ENCODE measurements at regions not wholly inside any gene's neighbourhood (a gene's known extent, or its start where the extent isn't known, plus 50 kb on each side); places are given as distances from the start of the nearest gene placed in this dataset.

DNA sequence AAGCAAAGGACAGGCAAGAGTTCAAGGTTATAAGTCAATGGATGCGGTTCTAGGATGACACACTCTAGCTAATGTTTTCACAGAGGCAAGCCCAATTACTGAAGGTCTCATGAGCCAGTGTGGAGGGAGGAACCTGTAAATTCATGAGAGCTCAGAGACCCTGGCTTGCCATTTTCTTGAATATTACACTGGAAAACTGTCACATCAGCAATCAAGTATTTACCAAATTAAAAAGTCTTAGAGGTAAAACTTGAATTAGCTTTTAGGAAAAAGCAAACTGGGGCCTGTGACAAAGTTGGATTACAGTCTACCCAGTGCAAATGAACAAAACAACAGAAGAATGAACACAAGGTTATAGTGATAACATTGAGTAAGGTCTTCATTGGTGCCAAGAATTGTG, 636.9 kb upstream of the TLE4 start:
- in situ Hi-C loops (cut with MboI; ENCODE audit: low sequenced_read_pairs in 4 of 4) (no loop called here), intact Hi-C loops (cut with DNase I; ENCODE audit: low total_unique reads) (no loop called here)
- Histone ChIP-seq H3K27ac (no peak overlapping the region), H3K36me3 (no peaks in the 10 kb centered on the region), H3K27me3 (no peaks in the 10 kb centered on the region), H3K4me3 (no peak overlapping the region), H3K4me1 (no peaks in the 10 kb centered on the region), H3K9me3 (no peaks in the 10 kb centered on the region)
- TF ChIP-seq, protein P1, sequence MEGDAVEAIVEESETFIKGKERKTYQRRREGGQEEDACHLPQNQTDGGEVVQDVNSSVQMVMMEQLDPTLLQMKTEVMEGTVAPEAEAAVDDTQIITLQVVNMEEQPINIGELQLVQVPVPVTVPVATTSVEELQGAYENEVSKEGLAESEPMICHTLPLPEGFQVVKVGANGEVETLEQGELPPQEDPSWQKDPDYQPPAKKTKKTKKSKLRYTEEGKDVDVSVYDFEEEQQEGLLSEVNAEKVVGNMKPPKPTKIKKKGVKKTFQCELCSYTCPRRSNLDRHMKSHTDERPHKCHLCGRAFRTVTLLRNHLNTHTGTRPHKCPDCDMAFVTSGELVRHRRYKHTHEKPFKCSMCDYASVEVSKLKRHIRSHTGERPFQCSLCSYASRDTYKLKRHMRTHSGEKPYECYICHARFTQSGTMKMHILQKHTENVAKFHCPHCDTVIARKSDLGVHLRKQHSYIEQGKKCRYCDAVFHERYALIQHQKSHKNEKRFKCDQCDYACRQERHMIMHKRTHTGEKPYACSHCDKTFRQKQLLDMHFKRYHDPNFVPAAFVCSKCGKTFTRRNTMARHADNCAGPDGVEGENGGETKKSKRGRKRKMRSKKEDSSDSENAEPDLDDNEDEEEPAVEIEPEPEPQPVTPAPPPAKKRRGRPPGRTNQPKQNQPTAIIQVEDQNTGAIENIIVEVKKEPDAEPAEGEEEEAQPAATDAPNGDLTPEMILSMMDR (IDR thresholded peaks at IDR 0.05 in 4 of 5, conservative IDR thresholded peaks at IDR 0.05 in 1 of 5) = no peak
- TF ChIP-seq POLR2A (IDR thresholded peaks at IDR 0.05) = no peak
- ATAC-seq (no peak), DNase-seq (no peak)

DNA sequence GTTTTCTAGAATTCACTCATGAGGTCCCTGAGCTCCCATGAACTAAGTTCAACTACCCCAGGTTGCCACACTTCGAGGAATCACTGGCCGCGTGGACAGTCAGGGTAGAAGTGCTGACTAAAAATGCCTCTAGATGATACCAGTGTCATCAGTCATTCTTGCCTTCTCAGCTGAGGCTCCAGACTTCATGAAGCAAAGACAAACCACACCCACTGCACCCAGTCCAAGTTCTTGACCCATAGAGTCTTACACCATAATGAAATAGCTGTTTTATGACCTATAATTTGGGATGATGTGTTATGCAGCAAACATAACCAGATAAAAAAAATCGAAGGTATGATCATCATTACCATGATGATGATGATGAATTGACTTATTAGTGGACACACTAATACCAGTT, 632.9 kb upstream of the TLE4 start:
- in situ Hi-C loops (cut with MboI; ENCODE audit: low sequenced_read_pairs in 4 of 4) (no loop called here), intact Hi-C loops (cut with DNase I; ENCODE audit: low total_unique reads) (no loop called here)
- Histone ChIP-seq H3K9me3 (no peaks in the 10 kb centered on the region), H3K27ac (no peak overlapping the region), H3K36me3 (no peaks in the 10 kb centered on the region), H3K27me3 (no peaks in the 10 kb centered on the region), H3K4me1 (no peaks in the 10 kb centered on the region), H3K4me3 (no peak overlapping the region)
- no peak for ATAC-seq
- no peak for DNase-seq
- TF ChIP-seq, protein P1 (IDR thresholded peaks at IDR 0.05 in 4 of 5, conservative IDR thresholded peaks at IDR 0.05 in 1 of 5) = no peak
- TF ChIP-seq POLR2A (IDR thresholded peaks at IDR 0.05) = no peak

DNA sequence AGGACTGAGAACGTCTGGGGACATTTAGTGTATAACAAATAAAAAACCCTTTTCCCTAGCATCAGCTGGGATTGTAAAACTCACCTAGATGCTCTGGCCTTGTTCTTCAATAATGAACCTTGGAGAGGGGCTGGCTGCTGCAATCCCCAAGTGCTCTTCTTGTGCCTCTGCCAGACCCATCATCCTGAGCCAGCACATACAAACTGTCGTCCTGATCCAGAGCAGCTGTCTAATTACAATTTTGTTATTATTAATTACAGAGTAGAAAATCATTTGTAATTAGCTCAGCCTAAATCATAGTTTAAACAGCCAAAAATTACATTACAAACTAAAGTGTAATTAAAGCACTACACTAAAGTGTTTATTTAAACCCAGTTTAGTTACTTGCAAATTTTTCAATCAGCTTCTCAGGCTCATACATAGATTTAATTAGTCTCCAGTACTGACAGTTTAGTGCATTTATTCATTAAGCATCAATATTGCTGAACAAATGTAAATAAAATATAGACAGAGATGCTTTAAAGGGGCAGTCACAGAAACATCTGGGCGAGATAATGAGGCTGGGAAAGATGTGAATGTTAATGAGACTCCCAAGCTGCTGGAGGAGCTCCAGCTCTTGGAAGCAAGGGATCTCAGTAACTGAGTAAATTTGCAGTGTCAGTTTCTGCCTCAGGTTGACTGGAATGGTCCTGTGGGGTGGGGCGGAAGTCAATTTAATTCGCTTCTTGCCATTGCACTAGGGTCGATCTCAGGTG, 632.3 kb upstream of the TLE4 start:
- no peak overlapping the region for H3K4me3 ChIP-seq
- in situ Hi-C loops (cut with MboI; ENCODE audit: low sequenced_read_pairs in 4 of 4) = no loop called here
- no peak for ATAC-seq
- intact Hi-C loops (cut with DNase I; ENCODE audit: low total_unique reads) = no loop called here
- no peaks in the 10 kb centered on the region for H3K9me3 ChIP-seq
- H3K4me1 ChIP-seq = no peaks in the 10 kb centered on the region
- no peak overlapping the region for H3K27ac ChIP-seq
- no peaks in the 10 kb centered on the region for H3K27me3 ChIP-seq
- TF ChIP-seq, protein P1 (IDR thresholded peaks at IDR 0.05 in 4 of 5, conservative IDR thresholded peaks at IDR 0.05 in 1 of 5) = no peak
- no peak for TF ChIP-seq POLR2A (IDR thresholded peaks at IDR 0.05)
- no peaks in the 10 kb centered on the region for H3K36me3 ChIP-seq
- no peak for DNase-seq

DNA sequence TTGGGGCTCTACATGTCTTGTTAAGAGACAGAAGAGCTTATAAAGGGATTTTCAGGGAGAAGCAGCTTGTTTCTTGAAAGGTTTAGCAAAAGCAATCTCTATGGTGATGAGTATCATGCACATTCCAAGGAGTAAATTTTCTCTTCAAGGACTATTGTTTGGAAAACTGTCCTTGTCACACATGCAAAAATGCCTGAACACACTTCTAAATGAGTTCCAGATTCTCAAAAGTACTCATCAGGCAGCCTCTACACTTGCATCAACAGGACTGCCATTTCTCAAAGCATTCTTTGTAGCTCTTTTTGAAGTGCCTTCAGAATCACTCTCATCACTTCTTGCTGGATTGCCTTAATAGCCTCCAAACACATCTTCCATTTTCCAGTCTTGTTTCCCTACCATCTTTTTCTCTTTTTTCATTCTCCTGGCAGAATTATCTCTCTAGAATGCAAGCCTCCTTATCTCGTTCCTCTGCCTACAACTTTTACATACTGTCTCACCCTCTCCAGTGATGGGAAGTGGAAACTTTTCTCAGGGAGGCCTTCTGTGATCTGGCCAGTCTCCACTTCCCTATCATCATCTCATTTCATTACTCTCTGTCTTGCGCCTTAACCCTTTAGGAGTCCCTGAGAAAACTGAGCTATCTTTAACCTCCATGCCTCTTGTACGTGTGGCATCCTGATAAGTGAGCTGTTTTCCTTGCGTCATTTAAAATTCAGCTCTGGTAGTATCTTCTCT, 631.5 kb upstream of the TLE4 start:
- no peaks in the 10 kb centered on the region for H3K36me3 ChIP-seq
- intact Hi-C loops (cut with DNase I; ENCODE audit: low total_unique reads) (no loop called here), in situ Hi-C loops (cut with MboI; ENCODE audit: low sequenced_read_pairs in 4 of 4) (no loop called here)
- ATAC-seq = no peak
- no peak for DNase-seq
- H3K4me3 ChIP-seq = no peak overlapping the region
- H3K9me3 ChIP-seq = no peaks in the 10 kb centered on the region
- TF ChIP-seq, protein P1 (IDR thresholded peaks at IDR 0.05 in 4 of 5, conservative IDR thresholded peaks at IDR 0.05 in 1 of 5) = no peak
- no peak for TF ChIP-seq POLR2A (IDR thresholded peaks at IDR 0.05)
- no peaks in the 10 kb centered on the region for H3K4me1 ChIP-seq
- no peak overlapping the region for H3K27ac ChIP-seq
- no peaks in the 10 kb centered on the region for H3K27me3 ChIP-seq

Measured in gastrocnemius medialis (tissue), 4 donors.